OCI-LY3 (cell line): ENCODE measurements at regions not wholly inside any gene's neighbourhood (a gene's known extent, or its start where the extent isn't known, plus 50 kb on each side); places are given as distances from the start of the nearest gene placed in this dataset.

Source experiments
- H2AFZ ChIP-seq: fragments of 200-600, 300-600 bp; shearing (Covaris generic); 2 replicates; pipeline ENCODE4 v1.6.0; 2014; ENCODE audit warnings: antibody characterized with exemption, low read depth, low read length
- H3K27ac ChIP-seq: fragments of 200-600, 300-600 bp; sonication (generic); 2 replicates; pipeline ENCODE4 v1.5.1; 2014; ENCODE audit warnings: mild to moderate bottlenecking, low read length, moderate library complexity, mixed read lengths
- H3K27me3 ChIP-seq: fragments of 200-600, 300-600 bp; sonication (generic); 2 replicates; pipeline ENCODE4 v1.6.1; 2014; ENCODE audit warnings: low read depth, low read length, mixed read lengths
- H3K36me3 ChIP-seq: fragments of 200-600, 300-600 bp; sonication (generic); replicated peaks from 2 replicates; pipeline ENCODE3; 2014; ENCODE audit warnings: low read depth, low read length, mixed read lengths
- H3K4me1 ChIP-seq: fragments of 300-600, 200-600 bp; sonication (generic); 2 replicates; pipeline ENCODE4 v1.6.1; 2014; ENCODE audit warnings: low read length, mixed read lengths
- H3K4me2 ChIP-seq: fragments of 200-600, 300-600 bp; sonication (generic); 2 replicates; pipeline ENCODE4 v1.6.1; 2014; ENCODE audit warnings: low read length, mixed read lengths
- H3K4me3 ChIP-seq: fragments of 300-600, 200-600 bp; sonication (generic); 2 replicates; pipeline ENCODE4 v1.5.1; 2014; ENCODE audit warnings: antibody characterized with exemption, mild to moderate bottlenecking, low read length, moderate library complexity
- H3K79me2 ChIP-seq: fragments of 300-600, 200-600 bp; shearing (Covaris generic); 2 replicates; pipeline ENCODE4 v1.6.1; 2014; ENCODE audit warnings: mild to moderate bottlenecking, low read length, mixed read lengths
- H3K9ac ChIP-seq: fragments of 300-600, 200-600 bp; shearing (Covaris generic); 2 replicates; pipeline ENCODE4 v1.6.0; 2014; ENCODE audit warnings: mild to moderate bottlenecking, low read length, moderate library complexity
- H3K9me3 ChIP-seq: fragments of 200-600, 300-600 bp; shearing (Covaris generic); 2 replicates; pipeline ENCODE4 v1.6.1; 2014; ENCODE audit warnings: low read length, mixed read lengths; ENCODE audit not compliant: insufficient read depth
- H4K20me1 ChIP-seq: fragments of 200-600, 300-600 bp; sonication (generic); 2 replicates; pipeline ENCODE4 v1.6.1; 2016; ENCODE audit warnings: low read length, mixed read lengths; ENCODE audit not compliant: insufficient read depth
- EZH2phosphoT487 ChIP-seq: fragments of 200-600 bp; shearing (Covaris generic); IDR thresholded peaks from 2 replicates; pipeline ENCODE4 v1.6.1; 2018; ENCODE audit warnings: antibody characterized with exemption, mixed run types, low read depth
- TF ChIP-seq, protein P1 (sequence below): fragments of 200-600, 300-600 bp; sonication (generic); IDR thresholded peaks from 2 replicates; pipeline ENCODE4 v1.5.1; 2014; ENCODE audit warnings: antibody characterized with exemption, low read length, low read depth

DNA sequence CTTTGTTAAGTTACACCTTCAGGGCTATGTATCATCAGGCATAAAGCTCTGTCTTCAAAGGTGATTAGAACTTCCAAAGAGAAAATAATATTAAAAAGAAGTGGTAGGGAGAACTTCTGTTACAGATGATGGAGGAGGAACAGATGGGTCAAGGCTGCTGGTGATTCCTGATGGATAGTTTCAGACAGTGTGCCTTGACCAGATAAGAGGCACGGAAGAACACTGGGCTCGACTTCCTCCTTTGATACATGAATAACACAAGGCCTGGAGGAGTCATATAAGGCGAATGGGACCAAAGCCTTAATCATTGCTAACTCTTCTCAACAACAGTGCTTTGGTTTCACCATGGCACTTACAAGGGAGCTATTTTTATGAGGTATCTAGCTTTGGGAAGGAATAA lies 128.1 kb upstream of the RXFP2 start:
- Histone ChIP-seq H3K27ac (peak overlapping the region; percentile 97), H3K4me3 (no peak overlapping the region; the same call in 1 of the 2 replicates), H3K79me2 (no peaks in the 10 kb centered on the region), H3K9ac (peak overlapping the region; percentile 80), H2AFZ (no peak overlapping the region), H3K9me3 (0 out of 2 replicates have a peak, but pooled peaks cover 5% of the 10 kb centered on the region), H3K4me2 (peak overlapping the region; percentile 49), H3K36me3 (peaks cover 20% of the 10 kb centered on the region), H3K27me3 (no peaks in the 10 kb centered on the region), H3K4me1 (peaks cover 77% of the 10 kb centered on the region), H4K20me1 (no peaks in the 10 kb centered on the region)
- TF ChIP-seq, protein P1, sequence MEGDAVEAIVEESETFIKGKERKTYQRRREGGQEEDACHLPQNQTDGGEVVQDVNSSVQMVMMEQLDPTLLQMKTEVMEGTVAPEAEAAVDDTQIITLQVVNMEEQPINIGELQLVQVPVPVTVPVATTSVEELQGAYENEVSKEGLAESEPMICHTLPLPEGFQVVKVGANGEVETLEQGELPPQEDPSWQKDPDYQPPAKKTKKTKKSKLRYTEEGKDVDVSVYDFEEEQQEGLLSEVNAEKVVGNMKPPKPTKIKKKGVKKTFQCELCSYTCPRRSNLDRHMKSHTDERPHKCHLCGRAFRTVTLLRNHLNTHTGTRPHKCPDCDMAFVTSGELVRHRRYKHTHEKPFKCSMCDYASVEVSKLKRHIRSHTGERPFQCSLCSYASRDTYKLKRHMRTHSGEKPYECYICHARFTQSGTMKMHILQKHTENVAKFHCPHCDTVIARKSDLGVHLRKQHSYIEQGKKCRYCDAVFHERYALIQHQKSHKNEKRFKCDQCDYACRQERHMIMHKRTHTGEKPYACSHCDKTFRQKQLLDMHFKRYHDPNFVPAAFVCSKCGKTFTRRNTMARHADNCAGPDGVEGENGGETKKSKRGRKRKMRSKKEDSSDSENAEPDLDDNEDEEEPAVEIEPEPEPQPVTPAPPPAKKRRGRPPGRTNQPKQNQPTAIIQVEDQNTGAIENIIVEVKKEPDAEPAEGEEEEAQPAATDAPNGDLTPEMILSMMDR: no peak
- no peak for TF ChIP-seq EZH2phosphoT487

DNA sequence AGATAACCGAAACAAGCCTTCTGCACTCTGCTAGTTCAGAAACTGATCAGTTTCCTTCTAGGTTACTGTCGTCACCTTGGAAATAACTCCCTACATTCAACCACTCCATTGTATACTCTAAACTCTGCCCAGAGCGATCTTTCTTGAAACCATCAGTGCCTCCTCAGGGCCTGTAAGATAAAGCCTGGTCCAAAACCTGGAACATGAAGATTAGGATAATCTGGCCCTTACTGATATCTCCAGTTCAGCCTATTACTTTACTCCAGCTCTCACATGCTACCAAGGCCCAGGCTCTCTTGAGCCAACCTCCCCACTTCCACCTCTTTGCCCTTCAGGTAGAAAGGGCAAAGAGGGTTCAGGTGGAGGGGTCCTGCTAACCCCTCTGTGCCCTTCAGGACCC lies 125.3 kb upstream of the RXFP2 start:
- TF ChIP-seq, protein P1: no peak
- TF ChIP-seq EZH2phosphoT487: no peak
- peak overlapping the region; percentile 85 for H3K9ac ChIP-seq
- H3K79me2 ChIP-seq: no peaks in the 10 kb centered on the region

DNA sequence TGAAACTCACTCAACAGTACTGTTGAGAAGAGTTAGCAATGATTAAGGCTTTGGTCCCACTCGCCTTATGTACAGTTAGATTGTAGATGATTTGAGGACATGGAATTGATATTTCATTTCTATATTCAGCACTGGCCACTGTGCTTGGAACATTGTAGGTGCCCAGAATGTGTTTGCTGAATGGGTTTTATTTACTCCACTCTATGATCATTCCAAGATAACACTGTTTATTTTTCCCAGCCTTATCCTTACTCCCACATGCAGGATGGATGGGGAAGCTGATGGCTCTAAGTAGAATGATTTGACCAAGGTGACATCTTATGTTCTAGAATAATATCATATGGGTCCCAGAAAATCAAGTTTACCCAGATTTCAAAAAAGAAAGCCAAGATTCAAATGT lies 124.6 kb upstream of the RXFP2 start:
- Histone ChIP-seq H4K20me1 (no peaks in the 10 kb centered on the region), H2AFZ (no peak overlapping the region), H3K9ac (peak overlapping the region; percentile 85), H3K9me3 (no peaks in the 10 kb centered on the region), H3K36me3 (peaks cover 27% of the 10 kb centered on the region), H3K4me3 (peak overlapping the region; percentile 11; the same call in 1 of the 2 replicates), H3K4me1 (peaks cover 71% of the 10 kb centered on the region), H3K27ac (peak overlapping the region; percentile 97), H3K4me2 (peak overlapping the region; percentile 49), H3K27me3 (no peaks in the 10 kb centered on the region), H3K79me2 (no peaks in the 10 kb centered on the region)
- TF ChIP-seq, protein P1: no peak
- TF ChIP-seq EZH2phosphoT487: no peak

More for the DNA sequence above, 125.3 kb upstream of the RXFP2 start:
- Histone ChIP-seq H3K27me3 (no peaks in the 10 kb centered on the region), H3K4me3 (peak overlapping the region; percentile 11; the same call in 1 of the 2 replicates), H4K20me1 (no peaks in the 10 kb centered on the region), H3K36me3 (peaks cover 27% of the 10 kb centered on the region), H3K9me3 (no peaks in the 10 kb centered on the region), H3K27ac (peak overlapping the region; percentile 97), H3K4me2 (peak overlapping the region; percentile 49), H2AFZ (no peak overlapping the region), H3K4me1 (peaks cover 77% of the 10 kb centered on the region)

DNA sequence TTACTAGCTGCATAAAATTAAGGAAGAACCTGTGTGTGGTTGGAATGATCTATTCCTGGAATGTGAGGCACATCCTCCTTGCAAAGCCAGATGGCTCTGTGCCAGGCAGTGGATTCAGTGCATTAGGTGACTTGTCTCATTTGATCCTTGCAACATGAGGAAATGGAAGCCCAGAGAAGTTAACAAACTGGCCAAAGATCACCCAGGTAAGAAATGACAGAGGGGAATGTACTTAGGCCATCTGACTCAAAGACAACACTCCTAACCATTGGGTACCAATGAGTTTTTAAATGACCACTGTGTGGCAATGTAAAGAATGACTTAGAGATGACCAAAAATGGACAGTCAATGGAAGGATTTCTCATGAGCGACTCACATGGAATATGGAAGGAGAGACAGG lies 114.2 kb upstream of the RXFP2 start:
- peaks cover 35% of the 10 kb centered on the region for H3K4me1 ChIP-seq
- H3K36me3 ChIP-seq: peaks cover 30% of the 10 kb centered on the region
- H3K4me2 ChIP-seq: peak overlapping the region; percentile 15; the same call in 1 of the 2 replicates
- H3K9ac ChIP-seq: peak overlapping the region; percentile 4; the same call in 1 of the 2 replicates
- TF ChIP-seq EZH2phosphoT487: no peak
- TF ChIP-seq, protein P1: no peak
- no peak overlapping the region for H3K4me3 ChIP-seq
- peak overlapping the region; percentile 70 for H2AFZ ChIP-seq
- no peaks in the 10 kb centered on the region for H3K79me2 ChIP-seq
- no peaks in the 10 kb centered on the region for H3K27me3 ChIP-seq
- H4K20me1 ChIP-seq: no peaks in the 10 kb centered on the region
- H3K27ac ChIP-seq: peak overlapping the region; percentile 40
- H3K9me3 ChIP-seq: no peaks in the 10 kb centered on the region
